ENCODE measurements at regions not wholly inside any gene's neighbourhood (a gene's known extent, or its start where the extent isn't known, plus 50 kb on each side); places are given as distances from the start of the nearest gene placed in this dataset.

- TF ChIP-seq ATF3 (IDR thresholded peaks at IDR 0.05) (no peak), MAX (IDR thresholded peaks at IDR 0.05) (no peak), CTCF (IDR thresholded peaks at IDR 0.05; ENCODE audit: low read depth, low read length, missing input control) (no peak), EGR1 (IDR thresholded peaks at IDR 0.05; ENCODE audit: low read depth in 2 of 2) (no peak), ZBTB33 (IDR thresholded peaks at IDR 0.05) (no peak), TAF1 (conservative IDR thresholded peaks at IDR 0.05) (no peak), YY1 (IDR thresholded peaks at IDR 0.05) (no peak), RAD21 (IDR thresholded peaks at IDR 0.05) (no peak), SP1 (IDR thresholded peaks at IDR 0.05) (no peak)
These were observed 152.3 kb downstream of the SLC6A15 start for GRCh38 chr12:84760091-84760865.
